ENCODE measurements at regions not wholly inside any gene's neighbourhood (a gene's known extent, or its start where the extent isn't known, plus 50 kb on each side); places are given as distances from the start of the nearest gene placed in this dataset.

DNA sequence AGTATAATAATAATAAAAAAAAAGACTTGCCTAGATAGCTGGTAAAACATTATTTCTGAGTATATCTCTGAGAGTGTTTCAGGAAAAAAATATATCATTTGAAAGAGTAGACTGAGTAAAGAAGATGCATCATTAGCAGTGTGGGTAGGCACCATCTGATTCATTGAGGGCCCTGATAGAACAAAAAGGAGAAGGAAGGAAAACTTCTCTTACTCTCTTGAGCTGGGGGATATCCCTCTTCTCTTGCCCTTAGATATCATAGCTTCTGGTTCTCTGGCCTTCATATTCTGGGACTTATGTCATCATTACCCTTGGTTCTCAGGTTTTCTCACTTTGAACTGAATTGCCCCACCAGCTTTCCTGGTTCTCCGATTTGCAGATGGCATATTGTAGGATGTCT, 177.6 kb upstream of the EDNRB start:
- TF ChIP-seq, protein P1, sequence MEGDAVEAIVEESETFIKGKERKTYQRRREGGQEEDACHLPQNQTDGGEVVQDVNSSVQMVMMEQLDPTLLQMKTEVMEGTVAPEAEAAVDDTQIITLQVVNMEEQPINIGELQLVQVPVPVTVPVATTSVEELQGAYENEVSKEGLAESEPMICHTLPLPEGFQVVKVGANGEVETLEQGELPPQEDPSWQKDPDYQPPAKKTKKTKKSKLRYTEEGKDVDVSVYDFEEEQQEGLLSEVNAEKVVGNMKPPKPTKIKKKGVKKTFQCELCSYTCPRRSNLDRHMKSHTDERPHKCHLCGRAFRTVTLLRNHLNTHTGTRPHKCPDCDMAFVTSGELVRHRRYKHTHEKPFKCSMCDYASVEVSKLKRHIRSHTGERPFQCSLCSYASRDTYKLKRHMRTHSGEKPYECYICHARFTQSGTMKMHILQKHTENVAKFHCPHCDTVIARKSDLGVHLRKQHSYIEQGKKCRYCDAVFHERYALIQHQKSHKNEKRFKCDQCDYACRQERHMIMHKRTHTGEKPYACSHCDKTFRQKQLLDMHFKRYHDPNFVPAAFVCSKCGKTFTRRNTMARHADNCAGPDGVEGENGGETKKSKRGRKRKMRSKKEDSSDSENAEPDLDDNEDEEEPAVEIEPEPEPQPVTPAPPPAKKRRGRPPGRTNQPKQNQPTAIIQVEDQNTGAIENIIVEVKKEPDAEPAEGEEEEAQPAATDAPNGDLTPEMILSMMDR (IDR thresholded peaks at IDR 0.05; ENCODE audit: insufficient read depth, low read length, poor library complexity, severe bottlenecking) = no peak
- TF ChIP-seq EZH2phosphoT487 (conservative IDR thresholded peaks at IDR 0.05; ENCODE audit: low read length) = no peak
